H1 (cell line): ENCODE measurements at regions not wholly inside any gene's neighbourhood (a gene's known extent, or its start where the extent isn't known, plus 50 kb on each side); places are given as distances from the start of the nearest gene placed in this dataset.

Source experiments
- CTCF ChIA-PET: fragments of 300-600 bp; sonication (Branson Sonifier 250); formaldehyde crosslinking; loops from one replicate; lab custom pipeline; 2021; ENCODE audit not compliant: partially characterized antibody; lab: Charles Lee
- POLR2A ChIA-PET: fragments of 300-600 bp; sonication (Branson Sonifier 250); formaldehyde crosslinking; loops from one replicate; lab custom pipeline; 2021; ENCODE audit warnings: inconsistent platforms; ENCODE audit not compliant: partially characterized antibody; lab: Charles Lee
- DNase-seq, 2 experiments: peaks; one replicate each; pipeline versions ENCODE4 v3.0.0 to v3.0.0-alpha.2; 2010 to 2022; ENCODE audit warnings: low spot score in 2 of 2, low read depth in 1 of 2, mixed read lengths in 1 of 2
- FAIRE-seq: peaks from 2 replicates; lab custom pipeline; 2011; peaks lifted over from hg19 to GRCh38; lab: Jason Lieb, UNC
- H2AFZ ChIP-seq: 2 replicates; pipeline ENCODE4 v1.8.1; 2012; ENCODE audit warnings: low read length, inconsistent platforms
- H2AK5ac ChIP-seq: 2 replicates; pipeline ENCODE4 v1.6.1; 2013; ENCODE audit warnings: low read depth, low read length
- H2BK120ac ChIP-seq: replicated peaks from 2 replicates; pipeline ENCODE3; 2013; ENCODE audit warnings: low read depth, low read length, inconsistent platforms
- H2BK12ac ChIP-seq: 2 replicates; pipeline ENCODE4 v1.6.1; 2013; ENCODE audit warnings: low read depth, low read length
- H2BK15ac ChIP-seq: 2 replicates; pipeline ENCODE4 v1.6.1; 2013; ENCODE audit warnings: low read length
- H2BK20ac ChIP-seq: 2 replicates; pipeline ENCODE4 v1.6.1; 2013; ENCODE audit warnings: low read length
- H2BK5ac ChIP-seq: 2 replicates; pipeline ENCODE4 v1.6.1; 2013; ENCODE audit warnings: low read depth, low read length
- H3K14ac ChIP-seq: 2 replicates; pipeline ENCODE4 v1.6.1; 2013; ENCODE audit warnings: inconsistent platforms; ENCODE audit not compliant: insufficient read length
- H3K18ac ChIP-seq: 2 replicates; pipeline ENCODE4 v1.6.1; 2013; ENCODE audit warnings: low read length; ENCODE audit errors: extremely low read depth
- H3K23ac ChIP-seq: 2 replicates; pipeline ENCODE4 v1.6.1; 2013; ENCODE audit warnings: inconsistent platforms; ENCODE audit not compliant: insufficient read length
- H3K23me2 ChIP-seq: 2 replicates; pipeline ENCODE4 v1.6.1; 2013; ENCODE audit warnings: low read depth, low read length
- H3K27ac ChIP-seq: 2 replicates; pipeline ENCODE4 v1.6.1; 2011; ENCODE audit warnings: low read depth, low read length, inconsistent platforms
- H3K27me3 ChIP-seq, 4 experiments: replicated peaks in 1 of 4; 1 replicate in 1 of 4; 2 replicates in 3 of 4; pipeline versions ENCODE4 v1.6.1 to v1.8.1; 2011 to 2013; ENCODE audit warnings: low read length in 3 of 4, mild to moderate bottlenecking in 3 of 4, inconsistent platforms in 2 of 4, mixed read lengths in 2 of 4, moderate library complexity in 1 of 4; ENCODE audit not compliant: control insufficient read depth in 3 of 4, insufficient read depth in 3 of 4; ENCODE audit errors: extremely low read depth in 1 of 4
- H3K36me3 ChIP-seq, 4 experiments: 2 replicates each; pipeline versions ENCODE4 v1.6.1 to v1.8.1; 2011 to 2013; ENCODE audit warnings: mild to moderate bottlenecking in 4 of 4, low read length in 3 of 4, moderate library complexity in 2 of 4, control low read depth in 1 of 4, inconsistent platforms in 1 of 4; ENCODE audit not compliant: insufficient read depth in 4 of 4, control insufficient read depth in 2 of 4
- H3K4ac ChIP-seq: replicated peaks from 2 replicates; pipeline ENCODE3; 2013; ENCODE audit warnings: low read length, low read depth, mixed read lengths, inconsistent platforms; ENCODE audit not compliant: insufficient read length
- H3K4me1 ChIP-seq, 4 experiments: replicated peaks in 1 of 4; 1 replicate in 1 of 4; 2 replicates in 3 of 4; pipeline versions ENCODE4 v1.6.1 to v1.8.1; 2011 to 2013; ENCODE audit warnings: low read length in 3 of 4, inconsistent platforms in 2 of 4, mixed read lengths in 1 of 4; ENCODE audit not compliant: insufficient read depth in 4 of 4, control insufficient read depth in 3 of 4
- H3K4me2 ChIP-seq, 2 experiments: 2 replicates each; pipeline versions ENCODE4 v1.6.1 to v1.8.1; 2011 to 2013; ENCODE audit warnings: low read depth in 2 of 2, low read length in 2 of 2, control low read depth in 1 of 2, inconsistent platforms in 1 of 2, mild to moderate bottlenecking in 1 of 2; ENCODE audit not compliant: insufficient read depth in 1 of 2
- H3K4me3 ChIP-seq, 4 experiments: fragments of 200-600, 300-600 bp in 1 of 4; sonication (generic), shearing (Covaris generic), sonication (Bioruptor Twin) in 1 of 4; 2 replicates each; pipeline versions ENCODE4 v1.5.1 to v1.8.1; 2011 to 2016; ENCODE audit warnings: low read length in 4 of 4, low read depth in 3 of 4, control low read depth in 2 of 4, inconsistent platforms in 2 of 4, mild to moderate bottlenecking in 2 of 4, mixed read lengths in 1 of 4, moderate library complexity in 1 of 4; ENCODE audit not compliant: insufficient read depth in 2 of 4; ENCODE audit errors: extremely low read depth in 1 of 4
- H3K56ac ChIP-seq: replicated peaks from 2 replicates; pipeline ENCODE3; 2013; ENCODE audit warnings: low read depth, mild to moderate bottlenecking, mixed read lengths, low read length, inconsistent platforms; ENCODE audit not compliant: insufficient read length
- H3K79me1 ChIP-seq: 2 replicates; pipeline ENCODE4 v1.6.1; 2013; ENCODE audit warnings: low read depth, low read length, control low read depth
- H3K79me2 ChIP-seq, 2 experiments: 2 replicates each; pipeline versions ENCODE4 v1.6.1 to v1.8.1; 2012 to 2013; ENCODE audit warnings: low read length in 2 of 2, mild to moderate bottlenecking in 2 of 2, inconsistent platforms in 1 of 2; ENCODE audit not compliant: insufficient read depth in 2 of 2, control insufficient read depth in 1 of 2
- H3K9ac ChIP-seq, 4 experiments: replicated peaks in 1 of 4; 1 replicate in 1 of 4; 2 replicates in 3 of 4; pipeline versions ENCODE4 v1.6.1 to v1.8.1; 2011 to 2013; ENCODE audit warnings: low read depth in 3 of 4, low read length in 3 of 4, control low read depth in 2 of 4, mild to moderate bottlenecking in 2 of 4, moderate library complexity in 2 of 4, inconsistent platforms in 1 of 4; ENCODE audit errors: extremely low read depth in 1 of 4
- H3K9me3 ChIP-seq, 2 experiments: 2 replicates each; pipeline versions ENCODE4 v1.6.1 to v1.8.1; 2012 to 2013; ENCODE audit warnings: mild to moderate bottlenecking in 2 of 2, moderate library complexity in 2 of 2, control low read depth in 1 of 2, inconsistent platforms in 1 of 2, low read depth in 1 of 2, low read length in 1 of 2, mixed read lengths in 1 of 2; ENCODE audit not compliant: insufficient read depth in 2 of 2
- H4K20me1 ChIP-seq, 2 experiments: replicated peaks in 1 of 2; 2 replicates each; pipeline versions ENCODE3 to v1.8.1; 2011 to 2013; ENCODE audit warnings: inconsistent platforms in 2 of 2, low read length in 2 of 2, mild to moderate bottlenecking in 1 of 2; ENCODE audit not compliant: insufficient read depth in 2 of 2, control insufficient read depth in 1 of 2
- H4K5ac ChIP-seq: 2 replicates; pipeline ENCODE4 v1.6.1; 2013; ENCODE audit warnings: low read length, low read depth, mixed read lengths, inconsistent platforms; ENCODE audit not compliant: insufficient read length
- H4K8ac ChIP-seq: 2 replicates; pipeline ENCODE4 v1.8.0; 2013; ENCODE audit warnings: mild to moderate bottlenecking, moderate library complexity, low read length, inconsistent platforms; ENCODE audit not compliant: insufficient read depth; ENCODE audit errors: extremely low read depth
- H4K91ac ChIP-seq: replicated peaks from 2 replicates; pipeline ENCODE3; 2013; ENCODE audit warnings: low read length, mixed read lengths, inconsistent platforms; ENCODE audit not compliant: insufficient read length
- CEBPB ChIP-seq: IDR thresholded peaks from 2 replicates; pipeline ENCODE4 v1.6.1; 2012; ENCODE audit warnings: low read depth, low read length
- CTCF ChIP-seq, 3 experiments: IDR thresholded peaks; 1 replicate in 2 of 3; 2 replicates in 1 of 3; pipeline versions ENCODE4 v1.5.1 to v1.6.1; 2011; ENCODE audit warnings: low read length in 3 of 3, mild to moderate bottlenecking in 3 of 3, inconsistent platforms in 2 of 3, low read depth in 1 of 3, moderate library complexity in 1 of 3; ENCODE audit not compliant: insufficient read depth in 1 of 3; ENCODE audit errors: control extremely low read depth in 1 of 3
- GABPA ChIP-seq: IDR thresholded peaks from 2 replicates; pipeline ENCODE4 v1.6.1; 2011; ENCODE audit warnings: mild to moderate bottlenecking, low read length, moderate library complexity, borderline replicate concordance; ENCODE audit not compliant: insufficient read depth
- RBBP5 ChIP-seq: IDR thresholded peaks from 2 replicates; pipeline ENCODE4 v1.7.1; 2012; ENCODE audit warnings: low read depth, mild to moderate bottlenecking, inconsistent platforms, low read length, moderate library complexity, borderline replicate concordance
- RFX5 ChIP-seq: IDR thresholded peaks from 2 replicates; pipeline ENCODE4 v1.6.1; 2011; ENCODE audit warnings: low read depth, low read length, improper control_type of control experiment, borderline replicate concordance
- SIN3A ChIP-seq, 2 experiments: IDR thresholded peaks in 1 of 2; conservative IDR thresholded peaks in 1 of 2; 2 replicates each; pipeline ENCODE4 v1.6.1; 2011 to 2012; ENCODE audit warnings: low read length in 2 of 2, improper control_type of control experiment in 1 of 2, low read depth in 1 of 2, mild to moderate bottlenecking in 1 of 2
- SIX5 ChIP-seq: IDR thresholded peaks from 2 replicates; pipeline ENCODE4 v1.6.1; 2011; ENCODE audit warnings: mild to moderate bottlenecking, low read depth, low read length
- TEAD4 ChIP-seq: IDR thresholded peaks from 2 replicates; pipeline ENCODE4 v1.6.1; 2012; ENCODE audit warnings: low read depth, low read length, inconsistent platforms, mixed read lengths

DNA sequence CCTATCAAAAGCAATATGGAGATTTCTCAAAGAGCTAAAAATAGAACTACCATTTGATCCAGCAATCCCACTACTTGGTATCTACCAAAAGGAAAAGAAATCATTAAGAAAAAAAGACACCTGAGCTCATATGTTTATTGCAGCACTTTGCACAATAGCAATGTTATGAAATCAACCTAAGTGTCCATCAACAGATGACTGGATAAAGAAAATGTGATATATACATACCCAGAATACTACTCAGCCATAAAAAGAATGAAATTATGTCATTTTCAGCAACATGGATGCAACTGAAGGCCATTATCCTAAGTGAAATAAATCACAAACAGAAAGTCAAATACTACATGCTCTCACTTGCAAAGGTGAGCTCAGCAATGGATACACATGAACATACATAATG lies 1565.5 kb upstream of the RAG2 start:
- FAIRE-seq = no peak
- H3K23me2 ChIP-seq = no peaks in the 10 kb centered on the region

More for the DNA sequence above, 1565.5 kb upstream of the RAG2 start:
- no peak overlapping the region for H3K4me3 ChIP-seq
- no peaks in the 10 kb centered on the region for H3K79me1 ChIP-seq
- no peaks in the 10 kb centered on the region for H4K20me1 ChIP-seq
- no peak overlapping the region for H3K23ac ChIP-seq
- H3K9me3 ChIP-seq = no peaks in the 10 kb centered on the region
- no peak overlapping the region for H2BK12ac ChIP-seq
- no peaks in the 10 kb centered on the region for H3K36me3 ChIP-seq
- no peak overlapping the region for H3K27ac ChIP-seq
- no peak overlapping the region for H2BK15ac ChIP-seq
- no peak overlapping the region for H4K91ac ChIP-seq
- DNase-seq = no peak
- no peaks in the 10 kb centered on the region for H3K79me2 ChIP-seq
- no peak overlapping the region for H3K18ac ChIP-seq
- H2BK20ac ChIP-seq = no peak overlapping the region
- no peak overlapping the region for H3K4ac ChIP-seq
- H2AFZ ChIP-seq = no peak overlapping the region
- TF ChIP-seq TEAD4 = no peak
- no peak for TF ChIP-seq SIX5
- TF ChIP-seq RBBP5 = no peak
- no peak for TF ChIP-seq SIN3A (conservative IDR thresholded peaks at IDR 0.05 in 1 of 2, IDR thresholded peaks at IDR 0.05 in 1 of 2; ENCODE audit: low read depth in 1 of 2, low read length in 2 of 2)
- no peak for TF ChIP-seq GABPA
- no peak for TF ChIP-seq RFX5
- no peak for TF ChIP-seq CEBPB
- TF ChIP-seq CTCF (IDR thresholded peaks at IDR 0.05; ENCODE audit: control extremely low read depth in 1 of 3, insufficient read depth in 1 of 3, low read depth in 1 of 3, low read length in 3 of 3) = no peak
- no peak overlapping the region for H4K5ac ChIP-seq
- H3K56ac ChIP-seq = no peak overlapping the region
- H4K8ac ChIP-seq = no peak overlapping the region
- no peak overlapping the region for H3K9ac ChIP-seq
- no peaks in the 10 kb centered on the region for H3K27me3 ChIP-seq
- ChIA-PET POLR2A (no interaction called here), CTCF (interaction anchor here (0.6 kb wide), 1 partner anchor 717 kb away, joined by 4 read pairs; no protein-coding TSS in a partner anchor)
- no peak overlapping the region for H3K14ac ChIP-seq
- H3K4me2 ChIP-seq = no peak overlapping the region
- H3K4me1 ChIP-seq = no peaks in the 10 kb centered on the region
- H2AK5ac ChIP-seq = no peak overlapping the region
- no peak overlapping the region for H2BK120ac ChIP-seq
- H2BK5ac ChIP-seq = no peak overlapping the region
